ENCODE measurements at regions not wholly inside any gene's neighbourhood (a gene's known extent, or its start where the extent isn't known, plus 50 kb on each side); places are given as distances from the start of the nearest gene placed in this dataset.

DNA sequence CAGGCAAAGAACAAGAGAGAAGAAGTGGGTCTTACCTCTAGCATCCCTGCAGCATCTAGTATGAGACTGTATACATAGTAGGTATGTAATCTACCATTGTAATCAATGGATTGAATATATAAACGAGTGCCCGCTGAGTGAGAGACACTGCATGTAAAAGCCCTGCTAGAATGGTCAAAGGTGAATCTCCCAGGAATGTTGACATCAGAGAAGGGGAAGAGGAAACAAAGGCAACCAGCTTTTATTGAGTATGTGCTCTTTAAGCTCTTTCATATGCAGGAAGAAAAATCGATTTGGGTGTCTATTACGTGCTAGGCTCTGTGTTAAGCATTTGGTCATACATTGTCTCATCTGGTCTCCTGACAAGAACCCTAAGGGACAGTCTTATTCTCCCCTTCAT, 91.9 kb upstream of the KLHL13 start:
- TF ChIP-seq EP300 (IDR thresholded peaks at IDR 0.05; ENCODE audit: low read depth) (no peak), POLR2A (IDR thresholded peaks at IDR 0.05) (no peak), POLR2AphosphoS5 (IDR thresholded peaks at IDR 0.05) (no peak)
- TF ChIP-seq, protein P1, sequence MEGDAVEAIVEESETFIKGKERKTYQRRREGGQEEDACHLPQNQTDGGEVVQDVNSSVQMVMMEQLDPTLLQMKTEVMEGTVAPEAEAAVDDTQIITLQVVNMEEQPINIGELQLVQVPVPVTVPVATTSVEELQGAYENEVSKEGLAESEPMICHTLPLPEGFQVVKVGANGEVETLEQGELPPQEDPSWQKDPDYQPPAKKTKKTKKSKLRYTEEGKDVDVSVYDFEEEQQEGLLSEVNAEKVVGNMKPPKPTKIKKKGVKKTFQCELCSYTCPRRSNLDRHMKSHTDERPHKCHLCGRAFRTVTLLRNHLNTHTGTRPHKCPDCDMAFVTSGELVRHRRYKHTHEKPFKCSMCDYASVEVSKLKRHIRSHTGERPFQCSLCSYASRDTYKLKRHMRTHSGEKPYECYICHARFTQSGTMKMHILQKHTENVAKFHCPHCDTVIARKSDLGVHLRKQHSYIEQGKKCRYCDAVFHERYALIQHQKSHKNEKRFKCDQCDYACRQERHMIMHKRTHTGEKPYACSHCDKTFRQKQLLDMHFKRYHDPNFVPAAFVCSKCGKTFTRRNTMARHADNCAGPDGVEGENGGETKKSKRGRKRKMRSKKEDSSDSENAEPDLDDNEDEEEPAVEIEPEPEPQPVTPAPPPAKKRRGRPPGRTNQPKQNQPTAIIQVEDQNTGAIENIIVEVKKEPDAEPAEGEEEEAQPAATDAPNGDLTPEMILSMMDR (IDR thresholded peaks at IDR 0.05), result no peak
- H3K27me3 ChIP-seq, result no peaks in the 10 kb centered on the region
- WGBS, 2 donors (ENCODE audit: low coverage in 1 of 2), result 67% methylated on average over 4 of the region's 4 CpGs; no CpG with 5 or more reads in 1 of the 2 donors
- in situ Hi-C loops (cut with MboI; ENCODE audit: low pct_ligation_motif_present in 1 of 4, low pct_unique_long_range_greater_than_20kb in 1 of 4, low sequenced_read_pairs in 3 of 4) (no loop called here), intact Hi-C loops (cut with DNase I; ENCODE audit: low total_unique reads) (no loop called here)
- no peak for DNase-seq
- H3K9me3 ChIP-seq, result no peaks in the 10 kb centered on the region
- H3K27ac ChIP-seq, result peak overlapping the region; percentile 55 to 77 (median 64)
- no peak overlapping the region for H3K4me3 ChIP-seq
- H3K4me1 ChIP-seq, result peaks cover 0 to 8% (median 0%) of the 10 kb centered on the region in 4 donors
- no peaks in the 10 kb centered on the region for H3K36me3 ChIP-seq

DNA sequence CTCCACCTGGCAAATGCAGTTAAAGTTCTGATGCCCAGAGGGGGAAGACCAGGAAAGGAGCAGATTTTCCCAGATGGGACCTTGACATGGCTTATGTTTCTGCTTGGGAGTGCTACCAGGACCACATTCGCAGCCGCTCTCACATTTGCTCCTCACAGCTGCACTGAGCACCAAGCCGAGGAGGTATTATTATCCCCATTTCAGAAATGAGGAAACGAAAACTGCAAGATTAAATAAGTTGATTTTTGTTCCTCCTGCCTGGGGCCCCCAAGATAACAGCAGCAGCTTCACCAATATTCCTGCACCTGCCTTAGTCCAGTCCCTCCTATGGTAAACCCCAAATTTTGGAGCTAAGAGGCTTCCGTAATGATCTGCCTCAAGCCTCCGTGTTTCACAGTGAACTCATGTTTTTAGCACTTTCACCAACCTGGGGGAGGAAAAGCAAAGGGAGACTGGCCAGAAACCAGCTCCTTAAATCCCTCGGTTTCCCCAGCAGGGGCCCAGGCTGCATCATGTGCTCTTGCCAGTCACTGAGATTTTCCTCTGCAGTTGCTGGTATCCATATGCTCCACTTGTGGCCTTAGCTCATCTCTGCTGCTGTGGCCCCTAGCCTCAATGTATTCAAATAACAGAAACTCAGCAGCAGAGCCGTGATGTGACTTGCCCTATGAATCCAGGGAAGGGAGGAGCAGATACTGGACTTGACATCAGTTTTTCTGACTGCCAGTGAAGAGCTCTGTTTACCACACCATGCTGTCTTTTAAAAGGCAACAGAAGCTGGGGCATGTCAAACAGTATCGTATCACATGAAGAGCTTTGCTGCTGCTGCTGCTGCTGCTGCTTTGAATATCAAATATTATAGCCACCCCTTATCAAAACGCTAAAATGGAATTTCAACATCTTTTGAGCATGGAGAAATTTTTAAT, 95.5 kb upstream of the KLHL13 start:
- in situ Hi-C loops (cut with MboI; ENCODE audit: low pct_ligation_motif_present in 1 of 4, low pct_unique_long_range_greater_than_20kb in 1 of 4, low sequenced_read_pairs in 3 of 4) (no loop called here), intact Hi-C loops (cut with DNase I; ENCODE audit: low total_unique reads) (no loop called here)
- DNase-seq, result no peak
- no peaks in the 10 kb centered on the region for H3K9me3 ChIP-seq
- no peaks in the 10 kb centered on the region for H3K27me3 ChIP-seq
- no peaks in the 10 kb centered on the region for H3K36me3 ChIP-seq
- TF ChIP-seq EP300 (IDR thresholded peaks at IDR 0.05; ENCODE audit: low read depth), result no peak
- TF ChIP-seq, protein P1 (IDR thresholded peaks at IDR 0.05), result no peak
- no peak for TF ChIP-seq POLR2AphosphoS5 (IDR thresholded peaks at IDR 0.05)
- no peak for TF ChIP-seq POLR2A (IDR thresholded peaks at IDR 0.05)
- H3K4me3 ChIP-seq, result no peak overlapping the region
- H3K4me1 ChIP-seq, result peaks cover 0 to 8% (median 2%) of the 10 kb centered on the region in 4 donors
- H3K27ac ChIP-seq, result no peak overlapping the region
- 52% methylated on average over 10 of the region's 10 CpGs; no CpG with 5 or more reads in 1 of the 2 donors for WGBS, 2 donors (ENCODE audit: low coverage in 1 of 2)

DNA sequence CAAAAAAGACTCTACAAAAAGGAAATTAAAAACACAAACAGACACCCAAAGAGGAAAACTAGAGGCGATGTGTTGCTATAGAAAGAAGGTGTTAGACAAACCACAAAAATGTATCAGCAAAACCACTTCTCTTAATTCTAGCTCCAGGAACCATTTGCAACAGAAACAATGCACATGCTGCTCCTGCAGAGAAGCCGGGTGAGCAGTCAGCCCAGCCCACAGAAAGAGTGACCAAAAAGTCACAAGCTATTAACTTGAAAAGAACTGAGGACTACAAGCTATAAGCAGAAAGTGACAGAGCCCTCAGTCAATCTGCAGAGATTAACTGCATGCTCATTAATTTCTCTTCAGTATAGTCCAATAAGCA, 96.2 kb upstream of the KLHL13 start:
- H3K27me3 ChIP-seq, result no peaks in the 10 kb centered on the region
- no peak overlapping the region for H3K4me3 ChIP-seq
- in situ Hi-C loops (cut with MboI; ENCODE audit: low pct_ligation_motif_present in 1 of 4, low pct_unique_long_range_greater_than_20kb in 1 of 4, low sequenced_read_pairs in 3 of 4), result no loop called here
- no peaks in the 10 kb centered on the region for H3K36me3 ChIP-seq
- TF ChIP-seq EP300 (IDR thresholded peaks at IDR 0.05; ENCODE audit: low read depth), result no peak
- TF ChIP-seq, protein P1 (IDR thresholded peaks at IDR 0.05), result no peak
- TF ChIP-seq POLR2AphosphoS5 (IDR thresholded peaks at IDR 0.05), result no peak
- no peak for TF ChIP-seq POLR2A (IDR thresholded peaks at IDR 0.05)
- H3K4me1 ChIP-seq, result peaks cover 0 to 8% (median 2%) of the 10 kb centered on the region in 4 donors
- no peak for DNase-seq
- 46 to 63% methylated on average over 1 to 2 of the region's 2 CpGs for WGBS, 2 donors (ENCODE audit: low coverage in 1 of 2)
- no peak overlapping the region for H3K27ac ChIP-seq
- H3K9me3 ChIP-seq, result no peaks in the 10 kb centered on the region
- intact Hi-C loops (cut with DNase I; ENCODE audit: low total_unique reads), result no loop called here

DNA sequence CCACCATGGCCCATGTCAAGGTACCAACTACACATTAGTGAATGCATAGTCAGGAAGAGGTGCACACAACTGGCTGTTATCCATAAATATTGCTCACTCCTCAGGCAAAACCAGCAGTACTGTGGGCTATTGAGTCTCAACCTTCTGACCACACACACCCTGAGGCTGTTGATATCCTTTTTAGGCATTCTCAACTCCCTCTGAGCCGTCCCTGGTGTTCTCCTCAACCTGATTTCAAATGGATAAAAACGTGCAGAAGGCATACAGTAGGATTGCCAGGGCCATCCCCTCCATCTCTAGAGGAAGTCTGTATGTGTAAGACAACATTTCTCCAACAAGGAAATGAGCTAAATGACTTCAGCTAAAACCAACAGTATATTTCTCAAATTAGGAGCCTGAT, 98.7 kb upstream of the KLHL13 start:
- intact Hi-C loops (cut with DNase I; ENCODE audit: low total_unique reads), result no loop called here
- DNase-seq, result no peak
- H3K27me3 ChIP-seq, result no peaks in the 10 kb centered on the region
- WGBS, 2 donors (ENCODE audit: low coverage in 1 of 2), result 21% methylated on average over 2 of the region's 2 CpGs; no CpG with 5 or more reads in 1 of the 2 donors
- no peaks in the 10 kb centered on the region for H3K9me3 ChIP-seq
- no peaks in the 10 kb centered on the region for H3K36me3 ChIP-seq
- no peak overlapping the region for H3K27ac ChIP-seq
- no peak overlapping the region for H3K4me3 ChIP-seq
- peaks cover 0 to 14% (median 2%) of the 10 kb centered on the region in 4 donors for H3K4me1 ChIP-seq
- in situ Hi-C loops (cut with MboI; ENCODE audit: low pct_ligation_motif_present in 1 of 4, low pct_unique_long_range_greater_than_20kb in 1 of 4, low sequenced_read_pairs in 3 of 4), result no loop called here
- TF ChIP-seq POLR2A (IDR thresholded peaks at IDR 0.05), result no peak

Data from transverse colon (tissue), 4 donors.